ENCODE measurements at regions not wholly inside any gene's neighbourhood (a gene's known extent, or its start where the extent isn't known, plus 50 kb on each side); places are given as distances from the start of the nearest gene placed in this dataset.

- H3K4me3 ChIP-seq (ENCODE audit: low read depth, low read length): no peak overlapping the region
Observed at GRCh38 chr15:70508561-70509281, 254.6 kb downstream of the UACA start.

- no peak overlapping the region for H3K4me3 ChIP-seq (ENCODE audit: low read depth, low read length)
Observed at GRCh38 chr15:70507772-70508371, 255.5 kb downstream of the UACA start.

- no peak overlapping the region for H3K4me3 ChIP-seq (ENCODE audit: low read depth, low read length)
Observed at GRCh38 chr15:70505936-70506912, 257.1 kb downstream of the UACA start.

GRCh38 chr15:70505411-70505919, 257.9 kb downstream of the UACA start:
- no peak overlapping the region for H3K4me3 ChIP-seq (ENCODE audit: low read depth, low read length)

GRCh38 chr15:70504988-70505387, 258.4 kb downstream of the UACA start:
- no peak overlapping the region for H3K4me3 ChIP-seq (ENCODE audit: low read depth, low read length)

- H3K4me3 ChIP-seq (ENCODE audit: low read depth, low read length): no peak overlapping the region
Observed at GRCh38 chr15:70504299-70504951, 258.9 kb downstream of the UACA start.

GRCh38 chr15:70503798-70504298, 259.5 kb downstream of the UACA start:
- no peak overlapping the region for H3K4me3 ChIP-seq (ENCODE audit: low read depth, low read length)

GRCh38 chr15:70503073-70503745, 260.1 kb downstream of the UACA start:
- H3K4me3 ChIP-seq (ENCODE audit: low read depth, low read length): no peak overlapping the region

- H3K4me3 ChIP-seq (ENCODE audit: low read depth, low read length): no peak overlapping the region
Observed at GRCh38 chr15:70502529-70502928, 260.8 kb downstream of the UACA start.

- no peak overlapping the region for H3K4me3 ChIP-seq (ENCODE audit: low read depth, low read length)
Observed at GRCh38 chr15:70501849-70502248, 261.5 kb downstream of the UACA start.

GRCh38 chr15:70501121-70501727, 262.1 kb downstream of the UACA start:
- no peak overlapping the region for H3K4me3 ChIP-seq (ENCODE audit: low read depth, low read length)

- H3K4me3 ChIP-seq (ENCODE audit: low read depth, low read length): no peak overlapping the region
Observed at GRCh38 chr15:70499791-70500190, 263.6 kb downstream of the UACA start.

GRCh38 chr15:70498096-70498626, 265.2 kb downstream of the UACA start:
- H3K4me3 ChIP-seq (ENCODE audit: low read depth, low read length): no peak overlapping the region

- no peak overlapping the region for H3K4me3 ChIP-seq (ENCODE audit: low read depth, low read length)
Observed at GRCh38 chr15:70497661-70498060, 265.7 kb downstream of the UACA start.

- no peak overlapping the region for H3K4me3 ChIP-seq (ENCODE audit: low read depth, low read length)
Observed at GRCh38 chr15:70495991-70496599, 267.3 kb downstream of the UACA start.

GRCh38 chr15:70494852-70495571, 268.3 kb downstream of the UACA start:
- no peak overlapping the region for H3K4me3 ChIP-seq (ENCODE audit: low read depth, low read length)

- no peak overlapping the region for H3K4me3 ChIP-seq (ENCODE audit: low read depth, low read length)
Observed at GRCh38 chr15:70494517-70494851, 268.9 kb downstream of the UACA start.

GRCh38 chr15:70493787-70494516, 269.4 kb downstream of the UACA start:
- no peak overlapping the region for H3K4me3 ChIP-seq (ENCODE audit: low read depth, low read length)

Measured in iPS-11a (cell line).